ENCODE measurements at regions not wholly inside any gene's neighbourhood (a gene's known extent, or its start where the extent isn't known, plus 50 kb on each side); places are given as distances from the start of the nearest gene placed in this dataset.
"Not testable (repeated sequence)": the region's sequence is repeated elsewhere in the genome, so short reads cannot be mapped to it uniquely, and the experiment has no call there.

DNA sequence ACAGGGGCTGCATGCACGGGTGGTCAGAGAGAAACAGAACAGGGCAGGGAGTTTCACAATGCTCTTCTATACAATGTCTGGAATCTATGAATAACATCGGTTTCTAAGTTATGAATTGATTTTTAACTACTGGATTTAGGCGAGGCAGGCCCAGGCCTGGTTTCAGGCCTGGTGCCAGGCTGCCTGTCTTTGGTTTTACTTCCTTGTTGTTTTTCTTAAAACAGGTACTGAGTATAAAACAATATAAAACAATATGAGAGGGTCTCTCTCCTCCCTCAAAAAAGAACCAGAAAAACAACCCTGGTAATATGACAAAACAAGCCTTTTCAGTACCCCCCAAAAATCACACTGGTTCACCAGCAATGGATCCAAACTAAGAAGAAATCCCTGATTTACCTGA lies 196.1 kb upstream of the ANXA10 start:
- H3K4ac ChIP-seq (replicated peaks; ENCODE audit: insufficient read length, low read depth, low read length); H3K14ac ChIP-seq (ENCODE audit: insufficient read length); H3K56ac ChIP-seq (replicated peaks; ENCODE audit: insufficient read length, low read depth, low read length); FAIRE-seq; H3K4me2 ChIP-seq (ENCODE audit: insufficient read depth in 1 of 2, low read depth in 2 of 2, low read length in 2 of 2); H3K79me2 ChIP-seq (ENCODE audit: control insufficient read depth in 1 of 2, insufficient read depth in 2 of 2, low read length in 2 of 2); H3K36me3 ChIP-seq (ENCODE audit: control insufficient read depth in 2 of 4, insufficient read depth in 4 of 4, low read length in 3 of 4); H3K27me3 ChIP-seq (replicated peaks in 1 of 4; ENCODE audit: control insufficient read depth in 3 of 4, extremely low read depth in 1 of 4, insufficient read depth in 3 of 4, low read length in 3 of 4); H2AK5ac ChIP-seq (ENCODE audit: low read depth, low read length); H2BK12ac ChIP-seq (ENCODE audit: low read depth, low read length); H4K8ac ChIP-seq (ENCODE audit: extremely low read depth, insufficient read depth, low read length); H3K9ac ChIP-seq (replicated peaks in 1 of 4; ENCODE audit: extremely low read depth in 1 of 4, low read depth in 3 of 4, low read length in 3 of 4); H3K4me3 ChIP-seq (ENCODE audit: extremely low read depth in 1 of 4, insufficient read depth in 2 of 4, low read depth in 3 of 4, low read length in 4 of 4); H3K79me1 ChIP-seq (ENCODE audit: low read depth, low read length); H2BK20ac ChIP-seq (ENCODE audit: low read length); H4K5ac ChIP-seq (ENCODE audit: insufficient read length, low read depth, low read length); H4K20me1 ChIP-seq (replicated peaks in 1 of 2; ENCODE audit: control insufficient read depth in 1 of 2, insufficient read depth in 2 of 2, low read length in 2 of 2); H3K18ac ChIP-seq (ENCODE audit: extremely low read depth, low read length); H2AFZ ChIP-seq (ENCODE audit: low read length); H3K9me3 ChIP-seq (ENCODE audit: insufficient read depth in 2 of 2, low read depth in 1 of 2, low read length in 1 of 2); H3K4me1 ChIP-seq (replicated peaks in 1 of 4; ENCODE audit: control insufficient read depth in 3 of 4, insufficient read depth in 4 of 4, low read length in 3 of 4); POLR2A ChIA-PET (ENCODE audit: partially characterized antibody); H4K91ac ChIP-seq (replicated peaks; ENCODE audit: insufficient read length, low read length); H3K23ac ChIP-seq (ENCODE audit: insufficient read length); H3K27ac ChIP-seq (ENCODE audit: low read depth, low read length); DNase-seq (ENCODE audit: low read depth in 1 of 2, low spot score in 2 of 2); H2BK15ac ChIP-seq (ENCODE audit: low read length); H2BK120ac ChIP-seq (replicated peaks; ENCODE audit: low read depth, low read length); H3K23me2 ChIP-seq (ENCODE audit: low read depth, low read length): not testable (repeated sequence)
- H2BK5ac ChIP-seq (ENCODE audit: low read depth, low read length): peak overlapping the region; percentile 35; the same call in 1 of the 2 replicates
- 42% methylated on average over 3 of the region's 3 CpGs; no CpG with 5 or more reads in 1 of the 2 experiments for WGBS, 2 experiments (ENCODE audit: extremely low coverage in 1 of 2, insufficient coverage in 1 of 2, insufficient read length in 1 of 2, insufficient replicate concordance in 2 of 2, low coverage in 1 of 2, low lambda C conversion rate in 2 of 2, missing lambda C conversion rate in 1 of 2)
- CTCF ChIA-PET (ENCODE audit: partially characterized antibody): interaction anchor here (0.6 kb wide), 1 partner anchor 593 kb away, joined by 3 read pairs; no protein-coding TSS in a partner anchor
